ENCODE measurements at regions not wholly inside any gene's neighbourhood (a gene's known extent, or its start where the extent isn't known, plus 50 kb on each side); places are given as distances from the start of the nearest gene placed in this dataset.

DNA sequence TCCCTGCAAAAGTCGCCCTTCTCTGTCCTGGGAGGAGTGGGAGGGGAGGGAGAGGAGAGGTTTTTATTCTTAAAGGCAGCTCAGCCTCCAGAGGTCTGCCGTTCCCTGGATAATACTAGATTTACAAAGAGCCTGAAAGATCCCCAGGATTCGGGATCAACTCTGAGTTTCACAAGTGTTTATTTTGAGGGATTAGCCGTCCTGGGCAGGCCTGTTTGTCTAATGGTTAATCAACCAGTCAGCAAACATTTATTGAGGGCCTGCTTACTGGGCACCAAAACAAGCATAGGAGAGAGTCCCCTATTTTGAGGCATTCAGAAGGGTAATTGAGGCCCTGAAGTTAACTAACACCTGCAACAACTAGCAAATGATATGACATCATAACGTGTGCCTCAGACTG, 152.6 kb upstream of the SLC1A4 start:
- no peak for DNase-seq

DNA sequence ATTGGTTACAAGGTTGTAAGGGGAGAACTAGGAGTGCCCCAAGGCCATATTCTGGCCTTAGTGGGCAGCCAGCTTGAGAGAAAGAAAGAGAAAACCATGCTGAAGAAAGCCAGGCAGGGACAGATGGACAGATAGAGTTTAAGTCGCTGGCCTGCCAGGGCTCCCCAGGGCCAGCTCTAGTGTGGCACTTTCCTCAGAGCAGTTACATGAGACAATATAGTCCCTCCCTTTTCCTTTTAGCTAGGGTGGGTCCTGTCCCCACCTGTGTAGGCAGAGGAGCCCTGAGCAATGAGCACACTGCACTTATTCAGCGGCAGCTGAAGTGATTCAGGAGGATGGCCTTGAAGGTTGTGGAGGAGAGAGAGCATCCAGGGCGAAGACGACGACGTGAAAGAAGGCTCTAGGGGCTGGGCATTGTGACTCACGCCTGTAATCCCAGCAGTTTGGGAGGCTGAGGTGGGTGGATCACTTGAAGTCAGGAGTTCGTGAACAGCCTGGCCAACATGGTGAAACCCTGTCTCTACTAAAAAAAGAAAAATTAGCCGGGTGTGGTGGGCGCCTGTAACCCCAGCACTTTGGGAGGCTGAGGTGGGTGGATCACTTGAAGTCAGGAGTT, 152.0 kb upstream of the SLC1A4 start:
- no peak for DNase-seq

DNA sequence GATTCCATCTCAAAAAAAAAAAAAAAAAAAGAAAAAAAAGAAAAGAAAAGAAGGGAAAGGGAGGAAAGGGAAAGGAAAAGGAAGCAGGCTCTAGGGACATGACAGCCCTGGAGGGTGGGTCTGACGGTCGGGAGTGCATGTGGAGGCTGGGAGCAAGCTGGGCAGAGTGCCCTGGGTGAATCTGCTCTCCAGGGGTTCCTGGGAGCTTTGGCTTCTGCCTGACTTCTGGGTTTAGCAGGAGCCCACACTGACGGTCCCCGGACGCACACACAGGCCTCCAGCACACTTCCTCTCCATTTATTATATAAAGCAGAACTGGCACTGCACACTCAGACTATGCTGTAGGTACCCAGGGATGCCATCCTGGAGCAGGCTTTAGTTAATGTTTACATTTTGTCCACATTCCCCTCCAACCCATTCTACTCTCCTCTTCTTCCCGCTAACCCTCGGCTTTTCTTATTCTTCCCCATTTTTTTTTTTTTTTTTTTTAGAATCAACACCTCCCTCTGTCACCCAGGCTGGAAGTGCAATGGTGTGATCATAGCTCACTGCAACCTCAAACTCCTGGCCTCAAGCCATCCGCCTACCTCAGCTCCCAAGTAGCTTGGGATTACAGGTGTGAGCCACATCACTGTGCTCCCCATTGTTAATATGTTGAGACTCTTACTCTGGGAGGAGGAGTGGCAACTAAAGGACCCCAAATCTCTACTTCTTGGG, 151.1 kb upstream of the SLC1A4 start:
- DNase-seq: no peak

DNA sequence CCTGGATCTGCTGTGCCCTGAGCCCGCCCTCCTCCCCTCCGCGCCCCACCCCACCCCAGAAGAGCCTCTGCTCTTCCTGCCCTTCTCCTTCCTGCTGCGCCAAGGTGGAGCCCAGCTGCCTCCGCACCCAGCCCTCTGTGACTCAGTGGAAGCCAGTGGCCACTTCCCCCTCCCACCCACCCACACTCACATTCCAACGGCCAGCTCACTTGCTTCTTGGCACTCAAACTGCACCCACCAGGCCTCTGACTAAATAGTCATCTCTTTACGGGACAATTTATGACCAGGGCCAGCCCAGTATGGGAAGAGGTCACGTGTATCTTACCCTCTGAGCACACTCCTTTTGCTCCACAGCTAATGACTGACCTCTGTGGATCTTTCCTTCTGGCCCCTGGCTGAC, 150.4 kb upstream of the SLC1A4 start:
- DNase-seq: no peak

DNA sequence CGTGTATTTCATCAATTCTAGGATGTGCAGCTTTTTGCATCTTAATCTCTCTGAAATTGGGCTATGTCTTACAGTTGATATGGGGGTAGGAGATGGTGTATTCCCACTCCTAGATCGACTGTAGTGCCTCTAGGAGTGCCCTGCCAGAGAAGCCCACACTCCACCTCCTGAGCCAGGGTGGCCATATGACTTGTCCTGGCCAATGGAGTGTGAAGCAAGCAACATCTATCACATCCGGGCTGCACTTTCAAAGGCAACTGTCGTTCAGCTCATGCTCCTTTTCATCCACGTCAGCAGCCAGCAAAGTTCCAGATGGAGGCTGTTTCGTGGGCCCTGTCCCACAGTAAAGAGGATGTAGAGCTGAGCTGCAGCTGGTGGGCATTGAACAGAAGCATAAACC, 149.4 kb upstream of the SLC1A4 start:
- DNase-seq: no peak

DNA sequence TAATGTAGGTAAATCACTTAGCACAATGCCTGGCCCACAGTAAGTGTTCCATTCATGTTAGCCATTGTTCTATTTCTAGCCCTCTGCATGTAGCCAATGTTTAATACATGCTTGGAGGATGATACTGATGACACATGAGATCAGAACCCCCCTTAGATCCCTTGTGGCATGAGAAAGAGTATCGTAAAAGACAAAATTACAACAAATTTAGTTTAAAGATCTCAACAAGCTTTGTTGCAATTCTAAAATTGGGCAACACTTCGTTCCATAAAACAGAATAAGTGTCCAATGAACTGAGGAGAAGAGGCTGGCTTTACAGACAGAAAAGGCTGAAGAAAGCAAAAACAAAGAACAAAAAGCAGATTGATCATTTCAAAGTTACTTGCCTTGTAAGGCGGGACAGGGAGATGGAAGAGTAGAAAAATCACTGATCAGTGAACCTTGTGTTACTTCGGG, 148.7 kb upstream of the SLC1A4 start:
- DNase-seq: no peak

DNA sequence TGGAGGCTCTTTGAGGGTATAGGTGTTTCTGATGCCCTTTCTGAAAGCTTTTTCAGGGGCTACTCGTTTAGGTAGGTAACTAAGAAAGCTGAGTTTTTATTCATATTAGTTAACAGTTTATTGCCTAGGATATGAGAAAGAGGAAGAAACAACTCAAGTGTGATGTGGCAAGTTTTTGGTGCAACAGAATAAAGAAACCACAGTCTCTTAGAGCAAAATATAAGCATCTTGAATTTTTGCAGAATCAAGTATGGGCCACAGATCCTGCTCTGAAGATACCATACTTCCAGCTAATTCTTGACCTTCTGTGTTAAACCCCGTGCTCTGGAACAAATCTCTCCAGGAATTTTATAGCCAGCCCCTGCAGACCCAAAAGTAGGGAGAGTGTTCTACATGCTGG, 147.7 kb upstream of the SLC1A4 start:
- DNase-seq: no peak

DNA sequence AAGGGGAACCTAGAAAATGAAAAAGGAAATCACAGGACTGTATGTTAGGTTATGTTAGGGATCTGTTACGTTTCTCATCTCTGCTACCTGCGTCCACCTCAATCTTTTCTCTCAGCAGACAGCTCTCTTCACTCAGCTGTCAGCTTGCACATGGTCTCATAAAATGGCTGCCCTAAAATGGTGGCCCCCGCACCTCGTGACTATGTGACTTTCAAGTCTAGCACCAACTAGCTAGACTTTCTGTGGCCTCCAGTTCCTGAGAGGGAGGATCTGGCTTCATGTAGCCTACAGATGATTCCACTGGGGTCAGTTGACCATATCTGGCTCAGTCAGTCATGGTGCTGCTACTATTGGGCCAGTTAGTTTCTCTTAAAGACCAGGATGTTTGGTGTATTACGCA, 147.2 kb upstream of the SLC1A4 start:
- no peak for DNase-seq

DNA sequence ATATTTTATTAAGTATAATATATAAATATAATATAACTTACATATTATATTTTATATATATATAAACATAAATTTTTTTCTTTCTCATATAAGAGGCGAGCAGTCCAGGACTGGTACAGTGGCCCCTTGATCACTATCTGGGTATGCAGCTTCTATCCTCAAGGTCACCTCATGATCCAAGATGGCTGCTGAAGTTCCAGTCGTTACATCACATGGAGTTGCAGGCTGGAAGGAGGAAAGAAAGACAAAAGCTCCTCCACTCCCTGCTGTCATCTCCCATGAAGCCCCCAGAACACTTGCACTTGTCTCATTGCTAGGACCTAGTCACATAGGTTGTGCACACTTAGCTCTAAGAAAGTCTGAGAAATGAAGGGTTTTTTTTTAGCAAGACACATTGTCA, 145.1 kb upstream of the SLC1A4 start:
- no peak for DNase-seq

DNA sequence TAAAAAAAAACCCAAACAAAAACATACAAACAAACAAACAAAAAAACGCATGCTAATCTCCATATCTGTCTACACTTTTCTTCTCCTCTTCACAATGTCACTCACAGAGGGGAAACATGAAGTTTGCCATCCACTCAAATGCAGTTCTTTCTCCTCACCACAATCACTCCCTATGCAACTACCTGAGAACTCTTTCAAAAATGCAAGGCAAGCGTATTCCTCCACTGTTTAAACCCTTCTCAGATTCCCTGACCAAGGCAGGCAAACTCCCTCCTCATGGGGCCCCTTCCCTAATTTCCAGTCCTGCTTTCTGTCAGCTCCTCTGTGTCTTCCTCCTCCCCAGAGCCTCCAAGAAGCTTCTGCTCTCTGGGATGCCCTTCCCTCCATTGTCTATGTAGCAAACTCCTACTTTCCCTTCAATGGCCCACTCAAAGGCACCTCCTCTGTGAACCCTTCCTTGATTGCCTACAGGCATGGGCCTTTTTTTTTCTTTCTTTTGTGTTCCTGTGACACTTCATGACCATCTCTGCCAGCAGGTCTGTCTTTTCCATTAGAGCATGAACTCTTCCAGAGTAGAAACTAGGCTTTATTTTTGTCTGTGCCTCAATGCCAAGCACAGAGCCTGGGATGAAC, 143.8 kb upstream of the SLC1A4 start:
- DNase-seq: no peak

DNA sequence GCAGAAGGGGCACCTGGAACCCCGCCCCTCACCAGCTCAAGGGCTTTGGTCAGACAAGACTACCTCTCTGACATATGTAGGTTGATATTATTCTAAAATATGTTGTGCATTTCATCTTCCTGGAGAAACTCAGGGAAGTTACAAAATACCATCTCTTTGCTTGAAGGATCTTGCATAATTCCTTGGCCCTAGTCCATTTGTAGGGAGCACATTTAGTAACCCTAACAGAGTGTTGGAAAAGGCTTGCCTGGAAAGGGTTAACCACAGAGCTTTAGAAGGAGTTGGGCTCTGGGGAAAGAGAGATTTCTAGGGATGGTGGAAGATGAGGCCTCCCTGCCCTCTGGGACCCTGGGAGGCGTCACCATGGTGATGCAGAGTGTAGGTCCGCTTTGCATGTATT, 143.0 kb upstream of the SLC1A4 start:
- no peak for DNase-seq

DNA sequence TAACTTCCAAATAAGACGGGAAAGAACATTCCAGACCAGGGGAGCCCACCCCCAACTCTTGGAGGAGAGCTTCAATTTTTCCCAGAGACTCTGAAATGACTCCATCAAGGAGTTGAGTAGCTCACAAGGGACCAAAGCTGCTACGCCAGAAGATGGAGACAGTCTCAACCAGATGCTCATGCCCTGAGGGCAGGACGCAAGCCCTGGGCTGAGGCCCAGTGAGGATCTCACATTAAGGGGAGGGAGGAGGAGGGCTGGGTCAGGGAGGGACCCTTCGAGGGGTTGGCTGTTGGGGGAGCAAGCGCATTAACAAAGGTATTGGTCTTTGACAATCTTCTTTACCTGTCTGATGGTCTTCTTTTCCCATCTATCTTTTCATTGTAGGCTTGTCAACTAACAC, 141.3 kb upstream of the SLC1A4 start:
- DNase-seq: no peak

DNA sequence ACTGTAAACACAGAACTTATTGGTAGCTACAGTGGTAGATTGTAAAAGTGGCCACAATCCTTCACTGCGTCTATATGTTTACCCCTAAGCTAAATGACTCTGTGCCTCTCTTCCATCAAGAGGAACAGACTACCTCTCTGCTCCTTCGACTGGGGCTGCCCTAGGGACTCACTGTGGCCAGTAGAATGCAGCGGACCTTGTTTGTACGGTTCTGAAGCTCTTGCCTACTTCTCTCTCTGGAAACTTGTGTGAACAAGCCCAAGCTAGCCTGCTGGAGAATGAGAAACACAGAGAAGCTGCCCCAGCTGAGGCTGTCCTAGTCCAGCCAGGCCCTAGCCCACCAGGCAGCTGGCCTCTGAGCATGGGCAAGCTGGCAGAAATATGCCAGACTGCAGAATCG, 140.8 kb upstream of the SLC1A4 start:
- no peak for DNase-seq

DNA sequence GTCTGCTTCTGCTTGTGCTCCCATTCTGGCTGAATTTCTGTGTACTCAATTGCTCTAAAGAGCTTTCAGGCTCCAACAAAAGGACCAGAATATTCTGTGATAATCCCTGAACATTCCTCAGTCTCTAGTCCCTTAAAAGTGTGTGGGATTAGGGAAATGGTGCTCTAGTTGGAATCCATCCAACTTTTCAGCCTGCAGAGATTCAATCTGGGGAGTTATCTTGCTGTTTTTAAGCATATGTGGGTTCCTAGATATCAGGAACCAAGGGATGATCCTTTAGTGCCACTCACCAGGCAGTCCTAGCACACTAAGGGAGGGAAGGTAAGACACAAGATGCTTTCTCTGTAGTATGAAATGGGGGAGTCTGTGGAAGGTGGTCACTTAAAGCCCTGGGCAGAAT, 140.3 kb upstream of the SLC1A4 start:
- DNase-seq: no peak

DNA sequence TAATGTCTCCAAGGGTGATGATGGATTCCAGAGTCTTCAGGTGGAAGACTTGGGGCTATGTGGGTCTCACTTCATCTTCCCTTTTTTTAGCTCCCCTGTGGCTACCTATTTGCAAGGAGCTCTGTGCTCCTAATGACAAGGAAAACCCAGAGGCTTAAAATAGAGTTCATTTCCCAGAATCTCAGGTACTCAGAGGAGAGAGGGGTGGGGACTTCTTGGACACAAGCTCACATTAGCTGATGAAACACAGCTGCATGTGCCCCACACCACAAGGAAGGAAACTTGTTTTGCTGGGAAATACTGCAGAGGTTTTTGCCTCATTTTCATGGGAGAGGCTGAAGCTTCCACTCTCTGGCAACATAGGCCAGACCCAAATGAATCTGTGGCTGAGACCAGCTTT, 138.6 kb upstream of the SLC1A4 start:
- no peak for DNase-seq

DNA sequence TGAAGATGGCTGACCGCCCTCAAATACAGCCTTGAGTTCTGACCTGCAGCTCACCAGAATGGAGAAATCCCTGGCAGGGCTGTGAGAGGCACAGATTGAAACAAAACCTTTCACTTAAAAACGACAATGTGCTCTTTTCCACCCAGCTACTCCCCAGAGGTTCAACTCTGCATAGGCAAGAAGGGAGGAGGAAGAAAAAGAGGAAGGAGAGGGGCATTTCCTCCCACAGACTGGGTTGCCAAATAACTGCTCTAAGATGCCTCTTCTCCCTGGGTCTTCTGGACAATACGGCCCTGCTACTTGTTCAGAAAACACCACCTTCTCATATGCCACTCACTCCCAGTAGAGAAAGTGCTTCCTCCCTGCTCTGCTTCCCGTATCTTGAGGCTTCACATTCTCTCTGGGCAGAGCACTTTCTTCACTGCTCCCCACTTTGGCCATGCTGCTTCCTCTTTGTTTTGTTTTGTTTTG, 136.4 kb upstream of the SLC1A4 start:
- DNase-seq: no peak

DNA sequence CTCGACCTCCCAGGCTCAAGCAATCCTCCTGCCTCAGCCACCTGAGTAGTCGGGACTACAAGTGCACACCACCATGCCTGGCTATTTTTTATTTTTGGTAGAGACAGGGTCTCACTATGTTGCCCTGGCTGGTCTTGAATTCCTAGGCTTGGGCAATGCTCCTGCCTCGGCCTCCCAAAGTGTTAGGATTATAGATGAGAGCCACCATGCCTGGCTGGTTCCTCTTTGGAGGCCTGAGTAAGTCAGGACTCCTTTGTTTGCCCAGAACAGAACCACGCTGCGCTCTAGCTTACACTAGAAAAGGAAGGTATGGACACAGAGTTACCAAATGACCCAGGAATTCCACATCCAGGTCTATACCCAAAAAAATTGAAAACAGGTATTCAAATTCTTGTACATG, 135.9 kb upstream of the SLC1A4 start:
- DNase-seq: no peak

DNA sequence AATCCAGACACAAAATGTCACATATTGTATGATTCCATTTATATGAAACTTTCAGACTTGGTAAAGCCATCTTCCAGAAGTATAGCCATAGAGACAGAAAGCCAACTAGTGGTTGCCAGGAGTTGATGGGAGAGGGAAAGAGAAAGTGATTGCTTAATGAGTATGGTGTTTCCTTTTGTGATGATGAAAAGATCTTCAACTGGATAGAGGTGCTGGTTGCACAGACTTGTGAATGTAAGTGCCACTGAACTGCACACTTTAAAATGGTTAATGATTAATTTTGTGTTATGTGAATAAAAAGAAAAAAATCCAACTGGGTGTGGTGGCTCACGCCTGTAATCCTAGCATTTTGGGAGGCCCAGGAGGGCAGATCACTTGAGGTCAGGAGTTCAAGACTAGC, 135.3 kb upstream of the SLC1A4 start:
- DNase-seq: no peak

DNA sequence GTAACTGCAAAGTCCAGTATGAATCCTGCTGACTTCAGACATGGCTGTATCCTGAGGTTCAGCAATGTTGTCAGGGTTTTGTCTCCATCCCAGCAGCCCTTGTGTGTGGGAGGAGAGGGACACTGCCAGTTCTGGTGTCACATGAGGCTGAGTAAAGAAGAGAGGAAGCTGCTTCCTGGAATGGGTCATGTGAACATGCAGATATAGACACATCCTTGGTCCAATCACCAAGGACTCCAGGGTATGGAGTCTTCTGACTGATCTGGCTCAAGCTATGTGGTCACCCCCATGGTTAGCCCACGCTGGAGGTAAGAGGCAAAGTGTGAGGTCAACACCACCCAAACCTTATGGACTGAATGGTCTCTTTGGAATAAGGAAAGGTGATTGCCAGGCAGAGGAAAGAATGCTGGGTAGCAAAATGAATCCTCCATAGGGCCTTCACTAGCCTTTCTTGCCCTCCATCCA, 134.4 kb upstream of the SLC1A4 start:
- no peak for DNase-seq

DNA sequence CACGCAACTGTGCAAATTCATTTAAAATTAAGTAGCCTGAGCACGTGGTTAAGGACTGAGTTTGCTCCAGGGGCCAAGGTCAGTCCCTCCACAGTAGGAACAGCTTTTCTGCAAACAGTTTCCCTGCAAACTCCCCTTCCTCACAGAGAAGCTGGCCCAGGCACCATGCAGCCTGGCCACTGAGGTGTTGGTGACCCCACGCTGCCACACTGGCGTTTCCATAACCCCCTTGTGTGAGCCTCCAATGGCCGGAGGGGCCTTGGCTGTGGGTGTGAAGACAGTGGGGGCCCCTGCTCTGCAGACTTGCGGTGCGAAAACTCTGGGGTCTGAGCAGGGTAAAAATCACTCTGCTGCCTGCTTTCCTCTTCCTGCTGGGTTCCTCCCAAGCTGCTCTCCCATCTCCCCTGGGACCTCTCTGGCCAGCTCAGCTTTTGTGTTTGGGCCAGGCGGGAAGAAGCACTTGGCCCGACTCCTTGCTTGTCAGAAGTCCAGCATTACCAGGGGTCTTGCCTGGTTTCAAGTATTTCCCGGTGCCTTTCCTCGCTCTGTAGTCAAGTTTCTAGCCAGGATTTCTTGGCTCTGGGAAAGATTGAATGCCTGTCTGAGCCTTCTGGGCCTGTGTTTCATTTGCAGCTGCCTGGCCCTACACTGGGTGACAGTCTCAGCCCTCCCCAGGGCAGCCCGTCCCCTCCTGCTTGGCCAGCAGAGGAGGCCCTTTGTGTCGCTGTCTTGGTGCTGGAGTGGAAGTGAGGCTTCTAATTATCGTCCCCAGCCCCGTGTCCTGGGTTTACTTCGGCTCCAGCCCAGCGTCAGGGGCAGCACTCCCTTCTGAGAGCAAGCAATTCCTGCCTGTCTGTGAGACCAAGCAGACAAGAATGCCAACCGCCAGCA, 131.4 kb upstream of the SLC1A4 start:
- peak; percentile 92 for DNase-seq

DNA sequence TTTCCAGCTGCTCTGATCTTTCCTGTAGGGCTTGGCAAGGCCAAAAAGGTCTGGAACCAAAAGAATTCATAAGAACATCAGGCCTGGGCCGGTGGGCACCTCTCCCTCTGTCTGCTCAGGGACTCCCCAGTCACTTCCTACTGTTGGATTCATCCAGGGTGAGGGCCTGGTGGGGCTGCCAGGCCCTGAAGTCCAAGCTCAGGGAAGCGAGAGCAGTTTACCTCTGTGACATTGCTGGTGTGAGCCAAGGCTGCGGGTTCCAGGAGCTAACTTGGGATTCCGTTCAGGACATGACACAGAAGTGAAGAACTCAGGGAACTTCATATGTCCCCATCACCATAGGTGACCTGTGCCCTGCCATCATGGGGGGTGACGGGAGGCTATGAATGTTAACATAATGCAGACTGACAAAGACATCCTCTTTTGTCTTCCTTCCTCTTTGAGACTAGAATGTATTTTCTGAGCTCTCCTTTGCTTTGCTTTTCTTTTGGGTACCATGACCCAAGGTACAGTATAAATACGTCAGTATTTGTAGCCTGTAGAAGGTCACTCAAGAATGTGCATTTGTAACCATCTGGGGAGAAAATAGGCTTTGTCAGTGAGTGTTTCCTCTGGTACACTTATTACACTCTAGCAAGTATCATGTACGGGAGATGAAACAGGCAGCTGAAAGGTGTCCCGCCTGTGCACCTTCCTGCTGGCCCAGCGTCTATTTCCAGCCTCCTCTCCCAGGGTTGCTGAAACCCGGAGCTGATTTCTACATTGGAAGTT, 130.5 kb upstream of the SLC1A4 start:
- DNase-seq: no peak

Measured in NCI-H446 treated with DMSO at 0.1 percent for 48 hours (cell line).